Activated CD4-positive, alpha-beta T cell treated with anti-CD3 and anti-CD28 coated beads, Interleukin-2, Interleukin-4, amounts not matched to agents 100 ng/mL and 50 ng/mL, durations not matched to agents 16 hours and 8 hours (primary cell): ENCODE measurements at regions not wholly inside any gene's neighbourhood (a gene's known extent, or its start where the extent isn't known, plus 50 kb on each side); places are given as distances from the start of the nearest gene placed in this dataset.

Experiments
- DNase-seq: peaks from one replicate; pipeline ENCODE4 v3.0.0-alpha.2; 2020; ENCODE audit warnings: low spot score

- DNase-seq = no peak
Observed at GRCh38 chr12:116456330-116457082, 102.7 kb upstream of the MAP1LC3B2 start.

DNA sequence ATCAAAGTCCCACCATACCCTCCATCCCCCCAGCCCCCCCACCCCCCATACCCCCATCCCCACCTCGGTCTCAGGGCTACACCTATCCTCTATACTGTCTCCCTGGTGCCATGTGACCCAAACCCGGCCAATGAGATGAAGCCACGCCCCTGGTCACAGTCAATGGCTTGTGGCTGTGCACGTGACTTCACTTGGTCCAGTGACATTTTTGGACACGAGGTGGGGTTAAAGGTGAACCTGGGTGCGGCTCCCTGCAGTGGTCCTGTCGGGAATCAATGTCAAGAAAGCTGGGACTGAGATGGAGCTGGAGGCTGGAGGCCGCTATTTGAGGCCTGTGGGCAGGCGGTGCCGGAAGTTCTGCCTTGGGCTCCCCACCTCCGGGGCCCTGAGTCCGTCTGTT lies 100.7 kb upstream of the MAP1LC3B2 start:
- no peak for DNase-seq

DNA sequence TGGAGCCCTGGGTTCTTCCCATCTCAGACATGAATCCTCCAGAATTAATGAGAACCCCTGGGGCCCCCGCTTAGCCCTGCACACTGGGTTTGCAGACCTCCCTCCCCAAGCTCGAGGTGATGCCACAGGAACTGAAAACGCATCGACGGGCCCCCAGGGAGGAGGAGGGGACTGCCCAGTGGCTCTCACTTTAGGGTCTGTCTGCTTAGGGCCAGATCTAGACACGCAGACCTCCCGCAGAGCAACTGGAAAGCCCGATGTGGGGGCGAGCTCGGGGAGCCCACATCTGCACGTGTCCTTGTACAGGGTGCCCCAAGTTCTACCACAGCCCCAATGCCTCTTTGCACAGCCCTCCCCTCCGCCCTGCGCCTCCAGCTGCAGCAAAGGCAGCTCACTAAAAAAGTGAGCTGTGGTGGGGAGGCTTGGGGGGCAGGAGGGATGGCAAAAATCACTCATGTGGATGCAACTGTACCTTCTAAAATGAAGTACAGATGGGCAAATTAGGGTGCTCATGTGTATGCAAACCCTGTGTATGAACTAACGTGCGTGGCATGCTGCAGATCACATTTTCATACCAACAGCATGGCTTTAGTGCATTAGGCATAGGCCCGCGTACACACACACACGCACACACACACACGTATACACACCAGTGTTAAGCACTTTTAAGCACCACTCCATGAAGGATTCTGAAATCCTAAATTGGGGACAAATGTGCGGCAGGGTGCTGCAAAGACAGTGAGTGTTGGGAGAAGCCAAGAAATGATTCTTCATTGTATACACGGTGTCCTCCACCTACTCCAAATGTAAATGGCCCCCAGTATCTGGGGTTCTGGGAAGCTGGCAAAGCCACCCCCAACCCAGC lies 99.9 kb upstream of the MAP1LC3B2 start:
- DNase-seq = no peak

- no peak for DNase-seq
Observed at GRCh38 chr12:116459916-116460663, 99.1 kb upstream of the MAP1LC3B2 start.

- DNase-seq = no peak
Observed at GRCh38 chr12:116461060-116461459, 98.1 kb upstream of the MAP1LC3B2 start.

DNA sequence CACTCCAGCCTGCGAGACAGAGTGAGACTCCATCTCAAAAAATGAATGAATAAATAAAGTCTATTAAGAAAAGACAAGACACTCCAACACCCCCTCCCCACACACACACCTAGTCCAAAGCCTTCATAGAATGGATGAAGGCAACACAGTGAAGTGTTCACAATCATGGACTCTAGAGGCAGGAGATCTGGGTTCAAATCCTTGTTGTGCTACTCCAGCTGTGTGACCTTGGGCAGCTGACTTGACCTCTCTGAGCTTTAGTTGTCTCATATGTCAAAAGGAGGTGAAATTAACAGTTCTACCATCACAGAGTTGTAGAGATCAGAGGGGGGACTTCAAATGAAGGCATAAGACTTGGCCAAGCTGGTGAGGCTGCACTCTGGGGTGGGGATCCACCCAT lies 95.8 kb upstream of the MAP1LC3B2 start:
- DNase-seq = no peak

DNA sequence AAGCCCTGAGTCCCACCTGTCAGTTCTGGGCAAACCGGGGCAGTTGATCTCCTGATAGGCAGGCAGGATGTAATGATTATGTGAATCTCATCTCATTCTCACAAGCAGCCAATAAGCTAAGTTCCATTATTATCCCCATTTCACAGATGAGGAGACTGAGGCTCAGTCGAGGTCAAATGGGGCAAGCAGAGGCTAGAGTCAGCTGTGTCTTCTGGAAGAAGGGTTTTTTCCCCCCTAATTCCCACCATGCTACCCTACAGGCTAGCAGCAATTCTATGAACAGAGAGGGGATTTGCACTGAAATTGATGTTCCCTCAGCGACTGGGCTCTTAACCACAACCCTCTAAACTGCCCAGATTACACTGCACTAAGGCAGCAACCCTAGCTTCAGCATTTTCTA lies 93.8 kb upstream of the MAP1LC3B2 start:
- DNase-seq = no peak

GRCh38 chr12:116465856-116466255 lies 93.3 kb upstream of the MAP1LC3B2 start:
- DNase-seq = no peak

DNA sequence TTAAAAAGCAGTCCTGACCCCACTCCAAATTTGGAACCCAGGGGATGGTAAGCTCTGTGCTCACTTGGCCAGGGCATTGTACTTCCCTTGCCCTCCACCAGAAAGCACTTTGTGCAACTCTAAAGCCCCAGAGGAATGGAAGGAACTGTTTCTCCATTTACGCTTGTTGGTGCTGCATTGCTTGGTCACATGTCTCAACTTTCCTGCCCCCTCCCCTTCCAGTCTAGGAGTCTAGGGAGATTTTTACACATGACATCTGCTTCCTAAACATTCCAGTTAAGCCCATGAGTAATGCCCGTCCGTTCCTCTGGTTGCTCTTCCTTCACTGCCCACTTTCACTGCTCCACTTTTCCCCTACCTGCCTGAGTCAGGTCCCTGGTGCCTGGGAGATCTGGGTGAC lies 92.6 kb upstream of the MAP1LC3B2 start:
- DNase-seq = no peak

- DNase-seq = no peak
Observed at GRCh38 chr12:116469344-116469743, 89.8 kb upstream of the MAP1LC3B2 start.

GRCh38 chr12:116471544-116471943 lies 87.6 kb upstream of the MAP1LC3B2 start:
- DNase-seq = no peak

GRCh38 chr12:116472193-116472592 lies 87.0 kb upstream of the MAP1LC3B2 start:
- DNase-seq = no peak

DNA sequence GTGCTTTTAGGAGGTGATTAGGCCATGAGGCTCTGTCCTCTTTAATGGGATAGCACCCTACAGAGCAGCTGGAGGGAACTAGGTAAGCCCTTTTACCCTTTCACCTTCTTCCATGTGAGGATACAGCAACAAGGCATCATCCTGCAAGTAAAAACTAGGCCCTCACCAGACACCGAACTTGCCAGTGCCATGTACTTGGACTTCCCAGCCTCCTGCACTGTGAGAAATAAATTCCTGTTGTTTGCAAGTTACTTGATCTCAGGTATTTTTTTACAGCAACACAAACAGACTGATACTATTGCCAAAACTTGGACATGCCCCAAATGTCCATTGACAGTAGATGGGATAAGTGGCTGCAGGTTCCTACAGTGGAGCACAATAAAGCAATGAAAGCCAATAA lies 85.8 kb upstream of the MAP1LC3B2 start:
- DNase-seq = no peak

GRCh38 chr12:116474331-116474730 lies 84.8 kb upstream of the MAP1LC3B2 start:
- DNase-seq = no peak

- no peak for DNase-seq
Observed at GRCh38 chr12:116474899-116475298, 84.3 kb upstream of the MAP1LC3B2 start.

GRCh38 chr12:116476227-116476822 lies 82.9 kb upstream of the MAP1LC3B2 start:
- no peak for DNase-seq

- no peak for DNase-seq
Observed at GRCh38 chr12:116478243-116478773, 80.9 kb upstream of the MAP1LC3B2 start.

- no peak for DNase-seq
Observed at GRCh38 chr12:116480210-116480810, 78.9 kb upstream of the MAP1LC3B2 start.

GRCh38 chr12:116481726-116482125 lies 77.5 kb upstream of the MAP1LC3B2 start:
- no peak for DNase-seq

- no peak for DNase-seq
Observed at GRCh38 chr12:116482179-116482578, 77.0 kb upstream of the MAP1LC3B2 start.

DNA sequence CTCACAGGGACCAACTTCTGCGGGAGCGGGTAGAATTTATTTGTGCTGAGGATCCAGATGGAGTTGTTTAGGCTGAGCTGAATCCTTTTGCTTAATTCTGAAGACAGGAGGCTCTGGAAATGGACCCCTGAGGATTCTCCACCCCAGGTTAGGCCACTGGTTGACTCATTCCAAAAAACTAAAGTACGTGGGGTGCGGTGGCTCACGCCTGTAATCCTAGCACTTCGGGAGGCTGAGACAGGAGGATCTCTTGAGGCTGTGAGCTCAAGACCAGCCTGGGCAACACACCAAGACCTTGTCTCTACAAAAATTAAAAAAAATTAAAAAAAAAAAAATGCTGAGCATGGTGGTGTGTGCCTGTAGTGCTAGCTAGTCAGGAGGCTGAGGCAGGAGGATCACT lies 76.3 kb upstream of the MAP1LC3B2 start:
- DNase-seq = no peak
